GM18858 (cell line): ENCODE measurements at regions not wholly inside any gene's neighbourhood (a gene's known extent, or its start where the extent isn't known, plus 50 kb on each side); places are given as distances from the start of the nearest gene placed in this dataset.

Experiments
- ATAC-seq: cut with Tn5 transposase; IDR thresholded peaks from one replicate; pipeline ENCODE4 v1.9.1; 2021; ENCODE audit not compliant: unreplicated experiment

DNA sequence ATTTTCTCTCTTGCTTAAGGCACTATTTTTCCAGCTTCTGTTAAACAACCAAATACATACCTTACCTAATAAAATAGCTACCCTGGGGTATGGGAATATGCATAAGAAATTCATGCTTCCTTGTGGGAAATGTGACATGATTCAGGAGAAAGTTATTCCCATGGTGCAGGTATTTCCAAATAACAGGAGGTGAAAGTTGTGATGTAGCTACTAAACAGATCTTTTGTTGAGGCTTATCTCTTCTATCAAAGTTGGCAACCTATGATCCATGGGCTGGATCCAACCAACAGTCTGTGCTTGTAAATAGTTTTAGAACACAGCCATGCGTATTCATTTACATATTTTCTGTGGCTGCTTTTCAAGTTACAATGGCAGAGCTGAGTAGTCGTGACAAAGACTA lies 177.8 kb upstream of the NBEA start:
- ATAC-seq = no peak

DNA sequence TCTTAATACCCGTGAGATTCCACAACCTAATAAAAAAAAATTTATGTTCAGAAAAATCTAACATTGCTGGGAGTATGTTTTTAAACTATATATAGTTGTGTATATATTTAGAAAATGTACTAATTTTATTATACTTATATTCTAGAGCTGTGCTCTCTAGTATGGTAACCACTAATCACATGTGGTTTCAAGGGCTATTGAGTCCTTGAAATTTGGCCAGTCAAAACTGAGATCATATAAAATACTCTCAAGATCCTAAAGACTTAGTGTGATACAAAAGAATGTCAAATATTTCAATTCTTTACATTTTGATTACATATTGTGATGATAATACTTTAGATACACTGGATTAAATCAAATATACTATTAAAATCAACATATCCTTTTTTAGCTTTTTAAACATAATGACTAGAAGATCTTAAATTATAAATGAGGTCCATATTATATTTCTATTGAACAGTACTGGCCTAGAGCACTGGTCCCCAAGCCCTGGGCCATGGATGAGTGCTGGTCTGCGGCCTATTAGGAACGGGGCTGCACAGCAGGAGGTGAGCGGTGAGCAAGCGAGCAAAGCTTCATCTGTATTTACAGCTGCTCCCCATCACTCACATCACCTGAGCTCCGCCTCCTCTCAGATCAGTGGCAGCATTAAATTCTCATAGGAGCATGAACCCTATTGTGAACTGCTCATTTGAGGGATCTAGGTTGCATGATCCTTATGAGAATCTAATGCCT lies 176.5 kb upstream of the NBEA start:
- no peak for ATAC-seq

DNA sequence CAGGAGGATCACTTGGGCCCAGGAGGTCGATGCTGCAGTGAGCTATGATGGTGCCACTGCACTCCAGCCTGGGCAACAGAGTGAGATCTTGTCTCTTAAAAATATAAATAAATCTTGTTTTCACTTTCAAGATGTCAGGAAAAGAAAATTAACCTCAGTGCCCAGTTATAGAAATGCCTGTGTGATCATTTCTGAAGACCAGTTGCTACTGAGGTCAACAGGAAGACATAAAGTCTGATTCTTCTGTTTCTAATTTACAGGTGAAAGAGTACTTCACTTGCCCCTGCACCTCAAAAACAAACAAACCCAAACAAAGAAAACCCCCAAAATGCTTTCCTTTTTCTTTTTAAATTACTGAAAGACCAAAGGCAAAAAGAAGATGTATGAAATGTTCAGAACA lies 174.3 kb upstream of the NBEA start:
- no peak for ATAC-seq

DNA sequence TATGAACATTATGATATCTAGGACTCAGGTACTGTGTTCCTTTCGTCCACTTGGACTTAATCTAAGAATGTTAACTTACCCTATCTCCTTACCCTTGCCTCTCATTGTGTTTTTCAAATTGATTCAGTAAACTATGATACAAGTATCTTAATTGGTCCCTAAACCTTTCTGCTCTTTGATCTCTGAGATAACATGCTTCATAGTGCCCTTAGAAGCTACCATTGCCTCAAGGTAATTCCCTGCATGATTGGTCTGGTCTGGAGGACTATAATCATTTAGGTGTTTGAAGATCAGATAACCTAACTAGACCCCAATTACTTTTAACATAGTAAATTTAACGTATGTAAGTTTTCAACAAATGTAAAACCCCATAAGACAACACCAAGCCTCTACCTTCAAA lies 169.9 kb upstream of the NBEA start:
- ATAC-seq = no peak

DNA sequence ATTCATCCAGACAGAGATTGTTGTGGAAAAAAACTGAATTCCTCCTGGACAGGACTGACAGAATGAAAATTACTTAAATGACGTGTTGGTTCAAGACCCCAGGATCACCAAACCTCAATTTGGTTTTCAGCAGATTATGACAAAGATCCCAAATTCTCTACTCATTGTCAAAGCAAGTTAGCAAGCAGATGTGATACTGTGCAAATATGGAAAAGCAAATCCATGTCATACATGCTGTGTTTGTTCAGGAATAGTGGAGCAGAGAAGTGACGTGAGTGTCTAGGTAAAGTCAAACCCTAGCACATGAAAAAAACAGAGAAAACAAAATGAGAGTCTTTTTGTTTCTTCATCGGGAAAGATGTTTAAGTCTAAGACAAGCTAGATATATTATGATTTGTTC lies 169.2 kb upstream of the NBEA start:
- ATAC-seq = no peak

DNA sequence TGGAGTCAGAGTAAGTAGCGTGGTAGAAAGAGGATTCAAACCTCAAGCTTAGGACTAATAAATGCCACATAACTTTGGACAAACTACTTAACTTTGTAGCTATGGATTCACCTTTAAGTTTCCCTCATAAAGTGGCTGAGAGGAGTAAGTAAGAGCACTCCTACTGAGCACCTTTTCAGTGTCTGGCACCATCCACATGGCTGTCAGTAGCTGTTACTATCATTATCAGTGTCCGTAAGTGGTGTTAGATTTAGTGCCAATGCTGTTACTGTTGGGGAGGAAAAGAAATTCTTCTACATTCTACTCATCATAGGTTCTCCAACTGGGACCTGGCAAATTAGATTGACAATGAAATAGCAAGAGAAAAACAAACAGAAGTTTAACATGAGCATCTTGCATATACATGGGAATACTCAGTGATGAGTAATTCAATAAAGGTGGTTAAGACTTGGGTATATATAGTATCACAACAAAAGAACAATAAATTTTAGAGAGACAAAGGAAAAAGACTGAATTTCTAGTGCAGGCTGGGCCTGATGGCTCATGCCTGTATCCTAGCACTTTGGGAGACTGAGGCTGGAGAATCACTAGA lies 165.6 kb upstream of the NBEA start:
- no peak for ATAC-seq

DNA sequence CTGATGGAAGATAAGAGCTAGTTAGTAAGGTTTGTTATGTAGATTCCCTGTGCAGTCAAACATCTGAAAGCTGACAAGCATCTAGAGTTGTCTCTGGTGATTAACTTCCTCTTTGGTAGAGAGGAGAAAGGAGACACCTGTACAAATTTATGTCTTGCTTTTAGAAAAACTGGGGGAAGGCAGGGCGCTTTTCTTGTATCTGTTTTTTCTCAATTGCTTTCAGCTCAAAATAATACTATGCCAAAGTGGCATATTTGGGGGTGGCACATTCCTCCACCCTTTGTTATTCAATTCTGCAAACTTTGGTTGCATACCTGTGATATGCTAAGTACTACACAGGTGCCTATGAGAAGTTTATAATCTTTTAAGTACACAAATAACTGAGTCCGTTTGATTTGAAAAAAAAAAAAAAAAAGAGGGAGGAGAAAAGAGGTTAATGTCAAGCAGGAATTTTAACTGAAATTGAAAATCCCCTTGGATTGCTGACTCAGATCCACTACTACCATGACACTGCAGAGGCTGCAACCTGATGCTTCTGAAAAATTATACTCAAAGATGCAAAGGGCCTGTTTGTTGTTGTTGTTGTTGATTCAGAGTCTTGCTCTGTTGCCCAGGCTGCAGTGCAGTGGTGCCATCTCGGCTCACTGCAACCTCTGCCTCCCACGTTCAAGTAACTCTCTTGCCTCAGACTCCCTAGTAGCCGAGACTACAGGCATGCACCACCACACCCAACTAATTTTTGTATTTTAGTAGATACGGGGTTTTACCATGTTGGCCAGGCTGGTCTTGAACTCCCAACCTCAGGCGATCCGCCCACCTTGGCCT lies 164.8 kb upstream of the NBEA start:
- ATAC-seq = no peak

DNA sequence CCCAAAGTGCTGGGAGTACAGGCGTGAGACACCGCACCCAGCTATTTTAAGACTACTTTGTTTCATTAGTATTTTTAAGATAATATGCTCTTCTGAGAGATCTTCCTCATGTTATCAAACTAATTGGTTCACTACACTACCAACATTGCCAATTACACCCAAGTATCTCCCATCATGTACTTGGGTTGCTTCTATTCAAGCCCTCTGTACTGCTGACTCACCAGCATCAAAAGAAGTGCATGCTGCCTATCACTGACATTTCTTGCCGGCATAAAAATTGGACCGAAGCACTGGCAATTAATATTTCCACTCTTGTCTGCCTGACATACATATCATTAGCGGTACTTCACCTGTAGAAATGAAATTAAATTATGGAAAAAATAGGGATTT lies 164.2 kb upstream of the NBEA start:
- no peak for ATAC-seq

DNA sequence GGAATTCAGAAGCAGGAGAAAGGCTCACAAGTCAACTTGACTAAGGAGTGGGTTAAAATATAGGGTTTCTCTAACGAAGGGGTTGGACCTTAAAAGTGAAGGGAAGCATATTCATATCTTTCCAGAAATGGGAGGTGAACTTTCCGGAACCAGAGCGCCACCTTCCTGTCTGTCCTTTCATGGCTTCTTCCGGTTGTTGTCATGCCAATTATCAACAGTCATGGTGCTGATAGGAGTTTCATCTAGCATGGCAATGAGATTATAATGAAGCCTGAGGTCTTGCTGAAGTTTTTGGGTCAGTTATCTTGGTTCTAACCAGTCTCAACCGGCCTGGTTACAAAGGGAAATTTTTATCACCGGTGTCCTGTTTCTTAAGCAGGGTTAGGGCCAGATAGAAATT lies 162.9 kb upstream of the NBEA start:
- no peak for ATAC-seq

DNA sequence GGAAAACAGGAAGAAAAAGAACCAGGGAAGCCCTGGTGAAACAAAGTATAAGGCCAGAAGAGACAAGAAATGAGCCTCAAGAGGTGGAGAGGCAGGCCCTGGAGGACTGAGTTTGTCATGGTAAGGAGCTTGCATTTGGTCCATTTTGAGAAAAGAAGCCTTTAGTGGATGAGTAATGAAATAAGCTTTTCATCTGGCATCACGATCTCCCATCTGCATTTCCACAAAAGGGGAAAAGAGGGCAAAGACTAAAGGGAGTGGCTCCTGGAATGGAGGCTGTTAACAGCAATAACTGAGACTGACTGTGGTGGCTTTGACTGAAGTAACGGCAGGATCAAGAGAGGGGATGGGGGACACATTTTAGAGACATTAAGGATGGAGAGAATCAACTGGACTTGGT lies 148.8 kb upstream of the NBEA start:
- ATAC-seq = no peak

DNA sequence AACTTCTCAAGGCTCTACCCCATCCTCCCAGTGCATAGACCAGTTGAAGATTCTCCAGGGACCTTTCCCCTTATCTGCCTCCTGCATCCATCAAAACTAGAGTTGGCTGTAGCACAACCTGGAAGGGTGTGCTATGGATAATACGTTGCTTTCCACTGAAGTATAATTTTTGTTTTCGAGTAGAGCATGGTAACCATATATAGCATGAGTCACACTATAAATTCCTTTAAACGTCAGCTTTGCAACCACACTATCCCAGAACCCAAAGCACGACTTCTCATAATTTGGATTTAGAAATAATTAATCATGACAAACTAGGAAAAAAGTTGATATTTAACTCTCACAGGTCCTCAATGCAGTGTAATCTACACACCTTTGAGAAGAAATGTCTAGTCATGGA lies 138.3 kb upstream of the NBEA start:
- no peak for ATAC-seq

DNA sequence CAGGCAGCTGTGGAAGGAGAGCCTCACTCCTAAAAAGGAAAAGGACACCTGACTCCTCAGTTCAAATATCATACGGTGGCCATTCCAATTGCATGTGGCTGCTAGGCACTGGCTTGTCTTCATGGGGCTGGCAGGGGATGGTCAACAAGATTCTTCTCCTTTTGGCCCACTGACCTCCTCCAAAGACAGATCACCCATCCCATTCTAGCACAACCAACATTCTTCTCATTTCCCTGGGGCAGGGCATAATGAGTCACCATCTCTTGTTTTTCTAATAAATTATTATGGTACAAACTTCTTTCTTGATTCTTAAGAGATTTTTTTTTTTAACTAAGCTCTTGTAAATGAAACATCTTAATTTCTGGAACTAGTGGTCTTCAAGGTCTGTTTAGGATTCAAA lies 136.7 kb upstream of the NBEA start:
- no peak for ATAC-seq

DNA sequence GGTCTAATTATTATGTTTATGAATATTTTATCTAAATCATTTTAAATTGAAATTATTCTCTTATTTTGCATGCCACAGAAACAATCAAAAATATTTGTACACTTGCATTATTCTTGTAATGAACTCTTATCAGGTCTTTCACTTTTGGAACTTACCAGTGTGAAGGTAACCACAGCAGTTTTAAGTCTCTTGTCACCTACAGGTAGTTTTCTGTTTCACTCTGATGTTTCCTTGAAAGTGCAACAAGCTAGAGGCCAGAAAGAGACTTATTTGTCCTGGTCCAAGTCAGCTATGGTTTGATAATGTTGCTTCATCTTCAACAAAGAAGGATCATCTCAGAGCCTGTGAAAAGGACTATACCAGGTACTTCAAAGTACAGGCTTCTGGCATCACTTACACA lies 133.4 kb upstream of the NBEA start:
- ATAC-seq = no peak

DNA sequence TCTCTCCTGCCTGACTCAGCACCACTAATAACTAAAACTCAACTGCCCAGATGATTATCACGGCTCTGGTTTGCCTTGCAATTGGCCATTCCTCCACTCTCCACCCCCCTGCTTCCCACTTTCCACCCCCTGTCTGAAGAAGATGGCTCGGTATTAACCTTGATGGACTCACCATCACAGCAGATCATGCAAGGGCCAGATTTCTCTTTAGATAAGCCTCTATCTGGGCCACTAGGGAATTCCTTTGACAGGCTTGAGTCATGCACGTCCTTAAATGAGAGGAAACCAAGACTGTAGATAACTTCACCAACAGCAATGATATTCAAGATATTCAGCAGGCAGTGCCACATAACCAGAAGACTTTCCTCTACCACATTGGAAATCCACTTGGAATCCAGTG lies 131.1 kb upstream of the NBEA start:
- ATAC-seq = no peak

DNA sequence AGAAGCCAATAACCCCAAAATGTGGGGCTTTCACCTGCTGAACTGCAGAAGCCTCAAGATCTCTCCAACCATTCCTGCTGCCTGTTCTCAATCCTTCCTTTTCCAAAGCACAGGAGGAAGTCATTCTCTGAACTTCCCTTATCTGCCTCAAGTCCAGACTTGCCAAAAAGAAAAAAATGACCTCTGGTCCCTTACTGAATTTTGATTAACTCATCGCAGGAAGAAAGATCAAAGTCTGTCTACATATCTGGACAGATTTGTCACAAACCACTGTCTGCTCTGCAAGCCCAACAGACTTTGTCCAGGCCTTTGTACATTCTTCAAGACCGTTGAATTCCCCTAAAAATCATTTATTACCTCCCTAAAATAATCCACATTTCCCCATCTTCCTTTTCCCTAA lies 126.5 kb upstream of the NBEA start:
- no peak for ATAC-seq

DNA sequence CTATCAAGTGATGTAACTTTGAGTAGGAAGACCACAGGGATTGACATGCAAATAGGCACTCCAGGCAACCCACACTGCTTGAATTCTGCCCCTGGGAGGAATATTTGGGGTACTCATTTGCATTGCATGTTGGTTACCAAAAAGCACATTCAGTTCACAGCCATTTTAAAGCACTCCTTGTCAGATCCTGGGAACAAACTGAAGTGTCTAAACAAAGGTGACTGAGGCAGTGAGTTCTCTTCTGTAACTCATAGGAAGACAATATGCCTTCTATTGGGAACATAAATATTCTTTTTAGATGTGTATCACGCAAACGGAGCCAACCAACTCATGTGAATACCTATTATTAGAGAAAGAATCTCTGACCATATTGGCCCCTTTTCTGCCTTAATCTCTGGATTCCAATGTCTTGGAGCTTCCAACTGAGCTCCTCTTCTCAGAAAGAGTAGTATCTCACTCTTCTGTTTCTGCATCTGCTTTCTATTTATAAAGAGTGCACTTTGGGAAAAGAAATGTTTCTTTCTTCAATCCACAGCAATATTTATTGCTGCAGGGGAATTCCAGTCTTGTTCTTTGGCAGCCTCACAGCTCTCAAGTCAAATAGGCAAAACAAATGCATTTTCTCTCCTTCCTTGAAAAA lies 125.7 kb upstream of the NBEA start:
- ATAC-seq = no peak

DNA sequence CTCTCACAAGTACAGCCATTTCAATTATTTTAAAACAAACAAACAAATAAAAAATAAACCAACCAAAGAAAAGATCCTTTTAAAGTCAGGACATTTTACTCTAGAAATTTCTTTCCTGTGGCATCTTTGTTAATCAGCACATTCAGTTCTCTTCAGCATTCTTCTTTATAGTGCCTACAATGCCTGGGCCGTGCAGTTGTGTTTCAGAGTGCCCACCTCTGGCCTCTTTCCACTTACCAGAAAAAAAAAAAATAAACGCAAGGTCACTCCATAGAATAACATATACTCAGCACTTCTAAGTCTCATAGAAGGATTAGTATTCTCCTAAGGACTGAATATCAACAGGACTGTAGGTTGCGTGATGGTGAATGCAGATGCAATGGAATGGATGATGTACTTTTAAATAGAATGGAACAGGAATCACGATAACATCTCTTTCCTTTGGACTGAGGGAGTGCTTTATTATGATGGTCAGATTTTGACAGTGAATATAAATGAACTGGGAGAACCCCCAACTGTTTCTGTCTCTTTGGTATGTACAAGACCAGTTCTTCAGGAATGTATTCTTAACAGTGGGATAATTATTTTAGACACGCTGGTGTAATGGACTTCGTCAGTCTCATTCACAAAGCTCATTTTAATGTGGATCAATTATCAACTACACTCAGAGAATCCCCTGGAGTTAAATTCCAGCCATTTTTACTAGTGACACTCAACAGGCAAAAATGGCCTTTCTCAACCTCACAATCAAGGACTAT lies 125.0 kb upstream of the NBEA start:
- ATAC-seq = no peak

DNA sequence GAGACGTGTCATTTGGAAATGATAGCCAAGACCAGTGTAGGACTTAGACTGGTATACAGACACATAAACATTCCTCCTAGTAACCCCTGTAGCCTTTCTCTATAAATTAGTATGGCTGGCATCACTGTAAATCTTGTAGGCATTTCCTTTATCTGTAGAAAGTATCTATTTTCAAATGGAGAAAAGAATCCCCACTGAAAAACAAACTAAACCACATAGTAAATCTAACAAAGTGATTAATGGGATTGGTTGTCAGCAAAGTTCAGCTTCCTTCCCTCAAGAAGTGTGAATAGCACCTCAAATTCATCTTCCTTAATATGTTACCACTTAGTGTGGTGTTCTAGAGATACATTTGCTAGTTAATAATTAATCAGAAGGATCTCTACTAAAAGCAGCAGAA lies 119.4 kb upstream of the NBEA start:
- no peak for ATAC-seq

DNA sequence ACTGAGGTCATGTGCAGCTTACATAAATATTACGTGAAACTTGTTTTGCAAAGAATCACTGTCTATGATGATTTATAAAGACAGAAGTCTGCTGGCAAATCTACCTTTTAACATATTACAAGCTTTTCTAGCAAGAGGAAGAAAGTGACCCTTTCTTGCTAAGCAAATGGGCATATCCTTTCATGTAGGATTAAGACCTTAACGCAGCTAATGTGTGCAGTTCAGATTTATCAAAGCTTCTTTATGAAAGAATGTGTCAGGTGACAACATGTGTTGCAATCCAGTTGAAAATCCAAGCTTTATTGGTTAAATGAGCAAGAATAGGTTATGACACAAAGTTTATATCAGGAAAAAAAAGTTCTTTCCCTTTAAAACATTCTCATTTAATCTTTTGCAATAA lies 115.6 kb upstream of the NBEA start:
- no peak for ATAC-seq

DNA sequence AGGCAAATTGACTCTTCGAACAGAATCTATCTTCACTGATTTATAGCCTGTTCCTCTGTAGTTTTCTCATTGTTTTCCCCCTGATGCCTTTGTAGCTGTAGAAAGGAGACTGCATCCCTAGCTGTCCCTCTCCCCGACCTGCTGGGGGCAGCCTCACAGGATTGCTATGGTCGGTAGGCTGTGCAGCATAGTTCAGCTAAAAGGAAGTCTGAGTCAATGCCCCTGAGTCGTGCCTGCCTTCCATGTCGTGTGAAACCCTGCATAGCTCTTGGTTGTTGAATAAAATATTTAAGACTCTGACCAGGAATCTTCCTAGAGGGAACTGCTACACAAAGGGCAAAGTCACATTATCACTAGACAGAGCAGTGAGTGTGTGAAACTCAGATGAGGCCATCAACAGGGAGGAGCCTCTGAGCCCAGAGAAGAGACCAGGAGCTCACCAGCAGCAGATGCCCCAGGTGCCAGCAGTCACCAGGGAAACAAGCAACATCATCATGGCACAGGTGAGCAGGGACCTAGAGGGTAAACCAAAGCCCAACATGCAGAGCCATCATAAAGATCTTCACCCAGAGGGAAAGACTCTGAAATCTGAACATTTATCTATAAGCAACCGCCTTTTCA lies 108.4 kb upstream of the NBEA start:
- no peak for ATAC-seq

DNA sequence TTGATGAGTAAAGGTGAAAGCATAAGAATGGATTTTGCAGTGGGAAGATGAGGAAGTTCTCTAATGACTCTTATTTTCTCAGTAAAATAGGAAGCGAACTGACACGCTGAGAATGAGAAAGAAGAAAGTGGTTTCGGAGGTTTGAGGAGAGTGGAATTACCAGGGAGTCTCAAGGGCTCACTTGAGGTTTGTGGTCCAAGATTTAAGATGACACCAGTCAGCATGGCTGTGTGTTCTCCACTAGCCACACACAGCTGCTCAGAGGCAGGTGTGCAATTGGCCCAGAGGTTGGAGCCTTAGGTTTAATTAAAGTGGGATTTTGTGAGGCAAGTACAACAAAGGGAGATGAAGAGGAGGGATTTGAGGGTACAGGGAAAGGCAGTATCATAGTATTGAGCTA lies 99.6 kb upstream of the NBEA start:
- no peak for ATAC-seq
